ENCODE measurements at regions not wholly inside any gene's neighbourhood (a gene's known extent, or its start where the extent isn't known, plus 50 kb on each side); places are given as distances from the start of the nearest gene placed in this dataset.

DNA sequence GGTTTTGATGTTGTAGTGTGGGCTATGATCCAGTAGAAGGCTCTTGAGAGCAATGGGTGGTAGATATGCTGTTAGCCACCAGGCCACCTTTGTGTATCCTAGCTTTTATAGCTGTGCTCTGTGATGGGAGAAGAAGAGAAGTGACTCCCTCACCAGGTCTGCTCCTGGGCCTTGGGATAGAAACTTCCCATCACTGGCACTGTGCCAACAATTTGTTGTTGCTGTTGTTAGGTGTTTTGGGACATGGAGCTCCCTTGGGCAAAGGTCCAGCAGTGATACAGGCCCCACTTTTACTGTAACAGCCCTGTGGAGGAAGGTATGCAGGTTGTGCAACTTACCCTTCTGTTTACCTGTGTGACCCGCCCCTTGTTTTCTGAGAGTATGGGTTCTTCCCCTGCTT, 570.9 kb upstream of the GRIN3A start (continued):
- TF ChIP-seq, protein P1, sequence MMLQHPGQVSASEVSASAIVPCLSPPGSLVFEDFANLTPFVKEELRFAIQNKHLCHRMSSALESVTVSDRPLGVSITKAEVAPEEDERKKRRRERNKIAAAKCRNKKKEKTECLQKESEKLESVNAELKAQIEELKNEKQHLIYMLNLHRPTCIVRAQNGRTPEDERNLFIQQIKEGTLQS (IDR thresholded peaks at IDR 0.05; ENCODE audit: insufficient read depth, low read depth, low read length): no peak

Data from H1 (cell line).